ENCODE measurements at regions not wholly inside any gene's neighbourhood (a gene's known extent, or its start where the extent isn't known, plus 50 kb on each side); places are given as distances from the start of the nearest gene placed in this dataset.

GRCh38 chr2:120870467-120870788 lies 134.8 kb downstream of the GLI2 start:
- peaks cover 22 to 30% (median 25%) of the 10 kb centered on the region in 3 donors for H3K4me1 ChIP-seq (ENCODE audit: control insufficient read depth in 3 of 3, insufficient read depth in 3 of 3, low read length in 3 of 3)
- H3K9me3 ChIP-seq (ENCODE audit: control insufficient read depth in 3 of 3, low read length in 3 of 3), result no peaks in the 10 kb centered on the region

GRCh38 chr2:120871016-120871635 lies 135.5 kb downstream of the GLI2 start:
- Histone ChIP-seq H3K36me3 (ENCODE audit: control insufficient read depth in 3 of 3, insufficient read depth in 3 of 3, low read length in 3 of 3) (no peaks in the 10 kb centered on the region), H3K27ac (ENCODE audit: low read depth, low read length) (no peak overlapping the region), H3K9ac (ENCODE audit: low read depth in 1 of 3, low read length in 3 of 3) (no peak overlapping the region), H3K4me1 (ENCODE audit: control insufficient read depth in 3 of 3, insufficient read depth in 3 of 3, low read length in 3 of 3) (peaks cover 22 to 33% (median 25%) of the 10 kb centered on the region in 3 donors), H3K4me3 (ENCODE audit: low read length in 3 of 3) (no peak overlapping the region), H3K27me3 (ENCODE audit: control insufficient read depth in 3 of 3, insufficient read depth in 3 of 3, low read length in 3 of 3) (peaks cover 0 to 8% (median 7%) of the 10 kb centered on the region in 3 donors), H3K9me3 (ENCODE audit: control insufficient read depth in 3 of 3, low read length in 3 of 3) (no peaks in the 10 kb centered on the region)

More at GRCh38 chr2:120870467-120870788, 134.8 kb downstream of the GLI2 start:
- no peaks in the 10 kb centered on the region for H3K36me3 ChIP-seq (ENCODE audit: control insufficient read depth in 3 of 3, insufficient read depth in 3 of 3, low read length in 3 of 3)
- no peak overlapping the region for H3K4me3 ChIP-seq (ENCODE audit: low read length in 3 of 3)
- no peak overlapping the region for H3K27ac ChIP-seq (ENCODE audit: low read depth, low read length)
- no peak overlapping the region for H3K9ac ChIP-seq (ENCODE audit: low read depth in 1 of 3, low read length in 3 of 3)
- H3K27me3 ChIP-seq (ENCODE audit: control insufficient read depth in 3 of 3, insufficient read depth in 3 of 3, low read length in 3 of 3), result peaks cover 0 to 11% (median 11%) of the 10 kb centered on the region in 3 donors

GRCh38 chr2:120871881-120872620 lies 136.4 kb downstream of the GLI2 start:
- Histone ChIP-seq H3K4me3 (ENCODE audit: low read length in 3 of 3) (no peak overlapping the region), H3K9me3 (ENCODE audit: control insufficient read depth in 3 of 3, low read length in 3 of 3) (no peaks in the 10 kb centered on the region)

GRCh38 chr2:120873958-120874887 lies 138.6 kb downstream of the GLI2 start:
- no peak overlapping the region for H3K27ac ChIP-seq (ENCODE audit: low read depth, low read length)
- no peak overlapping the region for H3K4me3 ChIP-seq (ENCODE audit: low read length in 3 of 3)
- H3K27me3 ChIP-seq (ENCODE audit: control insufficient read depth in 3 of 3, insufficient read depth in 3 of 3, low read length in 3 of 3), result peaks cover 0 to 6% (median 2%) of the 10 kb centered on the region in 3 donors
- no peaks in the 10 kb centered on the region for H3K9me3 ChIP-seq (ENCODE audit: control insufficient read depth in 3 of 3, low read length in 3 of 3)
- H3K9ac ChIP-seq (ENCODE audit: low read depth in 1 of 3, low read length in 3 of 3), result no peak overlapping the region
- H3K36me3 ChIP-seq (ENCODE audit: control insufficient read depth in 3 of 3, insufficient read depth in 3 of 3, low read length in 3 of 3), result no peaks in the 10 kb centered on the region
- peaks cover 6 to 13% (median 9%) of the 10 kb centered on the region in 3 donors for H3K4me1 ChIP-seq (ENCODE audit: control insufficient read depth in 3 of 3, insufficient read depth in 3 of 3, low read length in 3 of 3)

More at GRCh38 chr2:120871881-120872620, 136.4 kb downstream of the GLI2 start:
- Histone ChIP-seq H3K4me1 (ENCODE audit: control insufficient read depth in 3 of 3, insufficient read depth in 3 of 3, low read length in 3 of 3) (peaks cover 17 to 27% (median 21%) of the 10 kb centered on the region in 3 donors), H3K27me3 (ENCODE audit: control insufficient read depth in 3 of 3, insufficient read depth in 3 of 3, low read length in 3 of 3) (peaks cover 0 to 7% (median 6%) of the 10 kb centered on the region in 3 donors), H3K36me3 (ENCODE audit: control insufficient read depth in 3 of 3, insufficient read depth in 3 of 3, low read length in 3 of 3) (no peaks in the 10 kb centered on the region), H3K27ac (ENCODE audit: low read depth, low read length) (no peak overlapping the region), H3K9ac (ENCODE audit: low read depth in 1 of 3, low read length in 3 of 3) (no peak overlapping the region)

- Histone ChIP-seq H3K27ac (ENCODE audit: low read depth, low read length) (no peak overlapping the region), H3K27me3 (ENCODE audit: control insufficient read depth in 3 of 3, insufficient read depth in 3 of 3, low read length in 3 of 3) (peaks cover 0 to 6% (median 2%) of the 10 kb centered on the region in 3 donors), H3K4me3 (ENCODE audit: low read length in 3 of 3) (no peak overlapping the region), H3K9ac (ENCODE audit: low read depth in 1 of 3, low read length in 3 of 3) (no peak overlapping the region), H3K36me3 (ENCODE audit: control insufficient read depth in 3 of 3, insufficient read depth in 3 of 3, low read length in 3 of 3) (no peaks in the 10 kb centered on the region), H3K4me1 (ENCODE audit: control insufficient read depth in 3 of 3, insufficient read depth in 3 of 3, low read length in 3 of 3) (peaks cover 13 to 19% (median 13%) of the 10 kb centered on the region in 3 donors), H3K9me3 (ENCODE audit: control insufficient read depth in 3 of 3, low read length in 3 of 3) (no peaks in the 10 kb centered on the region)
These were observed 139.2 kb downstream of the GLI2 start for GRCh38 chr2:120874888-120875275.

GRCh38 chr2:120875431-120875830 lies 139.8 kb downstream of the GLI2 start:
- H3K9ac ChIP-seq (ENCODE audit: low read depth in 1 of 3, low read length in 3 of 3), result no peak overlapping the region
- no peaks in the 10 kb centered on the region for H3K36me3 ChIP-seq (ENCODE audit: control insufficient read depth in 3 of 3, insufficient read depth in 3 of 3, low read length in 3 of 3)
- H3K4me3 ChIP-seq (ENCODE audit: low read length in 3 of 3), result peak overlapping the region in 1 of 3 donors; percentile 1
- H3K27ac ChIP-seq (ENCODE audit: low read depth, low read length), result no peak overlapping the region
- peaks cover 18 to 25% (median 18%) of the 10 kb centered on the region in 3 donors for H3K4me1 ChIP-seq (ENCODE audit: control insufficient read depth in 3 of 3, insufficient read depth in 3 of 3, low read length in 3 of 3)
- H3K9me3 ChIP-seq (ENCODE audit: control insufficient read depth in 3 of 3, low read length in 3 of 3), result no peaks in the 10 kb centered on the region
- peaks cover 0 to 6% (median 2%) of the 10 kb centered on the region in 3 donors for H3K27me3 ChIP-seq (ENCODE audit: control insufficient read depth in 3 of 3, insufficient read depth in 3 of 3, low read length in 3 of 3)

GRCh38 chr2:120876526-120877280 lies 141.0 kb downstream of the GLI2 start:
- Histone ChIP-seq H3K27ac (ENCODE audit: low read depth, low read length) (no peak overlapping the region), H3K4me1 (ENCODE audit: control insufficient read depth in 3 of 3, insufficient read depth in 3 of 3, low read length in 3 of 3) (peaks cover 23 to 33% (median 27%) of the 10 kb centered on the region in 3 donors), H3K9me3 (ENCODE audit: control insufficient read depth in 3 of 3, low read length in 3 of 3) (no peaks in the 10 kb centered on the region), H3K9ac (ENCODE audit: low read depth in 1 of 3, low read length in 3 of 3) (no peak overlapping the region), H3K4me3 (ENCODE audit: low read length in 3 of 3) (no peak overlapping the region), H3K27me3 (ENCODE audit: control insufficient read depth in 3 of 3, insufficient read depth in 3 of 3, low read length in 3 of 3) (peaks cover 0 to 6% (median 2%) of the 10 kb centered on the region in 3 donors), H3K36me3 (ENCODE audit: control insufficient read depth in 3 of 3, insufficient read depth in 3 of 3, low read length in 3 of 3) (no peaks in the 10 kb centered on the region)

- Histone ChIP-seq H3K27me3 (ENCODE audit: control insufficient read depth in 3 of 3, insufficient read depth in 3 of 3, low read length in 3 of 3) (peaks cover 0 to 3% (median 2%) of the 10 kb centered on the region in 3 donors), H3K27ac (ENCODE audit: low read depth, low read length) (no peak overlapping the region), H3K36me3 (ENCODE audit: control insufficient read depth in 3 of 3, insufficient read depth in 3 of 3, low read length in 3 of 3) (no peaks in the 10 kb centered on the region), H3K9me3 (ENCODE audit: control insufficient read depth in 3 of 3, low read length in 3 of 3) (no peaks in the 10 kb centered on the region), H3K4me1 (ENCODE audit: control insufficient read depth in 3 of 3, insufficient read depth in 3 of 3, low read length in 3 of 3) (peaks cover 30 to 40% (median 34%) of the 10 kb centered on the region in 3 donors), H3K9ac (ENCODE audit: low read depth in 1 of 3, low read length in 3 of 3) (no peak overlapping the region), H3K4me3 (ENCODE audit: low read length in 3 of 3) (no peak overlapping the region)
These were observed 141.7 kb downstream of the GLI2 start for GRCh38 chr2:120877409-120877808.

GRCh38 chr2:120878970-120879369 lies 143.3 kb downstream of the GLI2 start:
- Histone ChIP-seq H3K36me3 (ENCODE audit: control insufficient read depth in 3 of 3, insufficient read depth in 3 of 3, low read length in 3 of 3) (no peaks in the 10 kb centered on the region), H3K9ac (ENCODE audit: low read depth in 1 of 3, low read length in 3 of 3) (no peak overlapping the region), H3K27ac (ENCODE audit: low read depth, low read length) (no peak overlapping the region), H3K4me3 (ENCODE audit: low read length in 3 of 3) (no peak overlapping the region), H3K27me3 (ENCODE audit: control insufficient read depth in 3 of 3, insufficient read depth in 3 of 3, low read length in 3 of 3) (peaks cover 0 to 3% (median 2%) of the 10 kb centered on the region in 3 donors), H3K9me3 (ENCODE audit: control insufficient read depth in 3 of 3, low read length in 3 of 3) (no peaks in the 10 kb centered on the region), H3K4me1 (ENCODE audit: control insufficient read depth in 3 of 3, insufficient read depth in 3 of 3, low read length in 3 of 3) (peaks cover 35 to 42% (median 37%) of the 10 kb centered on the region in 3 donors)

Measured in skeletal muscle tissue (tissue), 3 donors.